ENCODE measurements at regions not wholly inside any gene's neighbourhood (a gene's known extent, or its start where the extent isn't known, plus 50 kb on each side); places are given as distances from the start of the nearest gene placed in this dataset.

DNA sequence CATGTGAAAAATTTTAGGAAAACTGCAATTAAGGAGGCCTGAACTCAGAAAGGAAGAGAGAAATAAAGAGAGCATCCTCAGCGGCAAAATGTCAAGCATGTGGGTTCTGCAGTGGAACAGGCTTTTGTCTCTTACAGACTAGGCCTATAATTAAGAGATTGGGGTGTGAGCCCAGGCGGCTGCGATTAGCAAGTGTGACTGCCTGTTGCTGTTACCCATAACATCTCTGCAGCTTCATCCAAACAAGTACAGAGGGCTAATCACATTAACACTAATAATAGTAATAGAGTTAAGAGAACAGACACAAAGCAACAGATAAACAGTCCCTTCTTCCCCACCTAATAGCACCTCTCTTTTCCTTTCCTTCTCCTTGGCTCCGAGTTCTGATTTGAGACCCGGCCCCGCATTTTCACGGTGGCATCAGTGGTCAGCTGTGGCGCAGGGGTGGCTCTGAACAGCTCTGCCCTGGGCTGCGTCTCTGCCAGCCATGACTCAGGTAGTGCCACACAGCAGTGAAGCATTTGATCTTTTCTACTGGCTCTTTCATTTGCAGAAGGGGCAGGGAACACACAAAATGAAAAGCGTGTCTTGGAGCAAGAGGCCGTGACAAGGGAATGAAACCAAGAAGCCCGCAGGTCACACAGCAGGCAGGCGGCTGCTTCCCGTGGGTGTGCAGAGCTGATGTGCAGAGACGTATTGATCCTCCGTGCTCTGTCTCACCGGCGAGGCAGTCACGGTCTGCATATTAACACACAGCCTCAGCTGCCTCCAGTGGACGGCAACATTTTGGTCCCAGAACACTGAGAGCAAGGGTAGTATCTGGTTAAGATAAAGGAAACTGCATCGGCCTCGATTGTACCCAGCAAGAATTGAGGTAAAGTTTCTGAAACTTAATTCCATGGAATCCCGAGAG is 103.1 kb downstream of the KLF6 start:
- no peak overlapping the region for H3K27ac Mint-ChIP-seq (ENCODE audit: unreplicated experiment)
- no peak for DNase-seq (ENCODE audit: low spot score)
- H3K9me3 Mint-ChIP-seq (ENCODE audit: unreplicated experiment), result no peaks in the 10 kb centered on the region
- TF ChIP-seq, protein P1, sequence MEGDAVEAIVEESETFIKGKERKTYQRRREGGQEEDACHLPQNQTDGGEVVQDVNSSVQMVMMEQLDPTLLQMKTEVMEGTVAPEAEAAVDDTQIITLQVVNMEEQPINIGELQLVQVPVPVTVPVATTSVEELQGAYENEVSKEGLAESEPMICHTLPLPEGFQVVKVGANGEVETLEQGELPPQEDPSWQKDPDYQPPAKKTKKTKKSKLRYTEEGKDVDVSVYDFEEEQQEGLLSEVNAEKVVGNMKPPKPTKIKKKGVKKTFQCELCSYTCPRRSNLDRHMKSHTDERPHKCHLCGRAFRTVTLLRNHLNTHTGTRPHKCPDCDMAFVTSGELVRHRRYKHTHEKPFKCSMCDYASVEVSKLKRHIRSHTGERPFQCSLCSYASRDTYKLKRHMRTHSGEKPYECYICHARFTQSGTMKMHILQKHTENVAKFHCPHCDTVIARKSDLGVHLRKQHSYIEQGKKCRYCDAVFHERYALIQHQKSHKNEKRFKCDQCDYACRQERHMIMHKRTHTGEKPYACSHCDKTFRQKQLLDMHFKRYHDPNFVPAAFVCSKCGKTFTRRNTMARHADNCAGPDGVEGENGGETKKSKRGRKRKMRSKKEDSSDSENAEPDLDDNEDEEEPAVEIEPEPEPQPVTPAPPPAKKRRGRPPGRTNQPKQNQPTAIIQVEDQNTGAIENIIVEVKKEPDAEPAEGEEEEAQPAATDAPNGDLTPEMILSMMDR (IDR thresholded peaks at IDR 0.05; ENCODE audit: unreplicated experiment), result no peak
- H3K4me1 Mint-ChIP-seq (ENCODE audit: unreplicated experiment), result no peaks in the 10 kb centered on the region
- H3K4me3 Mint-ChIP-seq (ENCODE audit: unreplicated experiment), result no peak overlapping the region
- H3K36me3 Mint-ChIP-seq (ENCODE audit: low read depth, unreplicated experiment), result no peaks in the 10 kb centered on the region
- H3K27me3 Mint-ChIP-seq (ENCODE audit: unreplicated experiment), result peaks cover 4% of the 10 kb centered on the region

DNA sequence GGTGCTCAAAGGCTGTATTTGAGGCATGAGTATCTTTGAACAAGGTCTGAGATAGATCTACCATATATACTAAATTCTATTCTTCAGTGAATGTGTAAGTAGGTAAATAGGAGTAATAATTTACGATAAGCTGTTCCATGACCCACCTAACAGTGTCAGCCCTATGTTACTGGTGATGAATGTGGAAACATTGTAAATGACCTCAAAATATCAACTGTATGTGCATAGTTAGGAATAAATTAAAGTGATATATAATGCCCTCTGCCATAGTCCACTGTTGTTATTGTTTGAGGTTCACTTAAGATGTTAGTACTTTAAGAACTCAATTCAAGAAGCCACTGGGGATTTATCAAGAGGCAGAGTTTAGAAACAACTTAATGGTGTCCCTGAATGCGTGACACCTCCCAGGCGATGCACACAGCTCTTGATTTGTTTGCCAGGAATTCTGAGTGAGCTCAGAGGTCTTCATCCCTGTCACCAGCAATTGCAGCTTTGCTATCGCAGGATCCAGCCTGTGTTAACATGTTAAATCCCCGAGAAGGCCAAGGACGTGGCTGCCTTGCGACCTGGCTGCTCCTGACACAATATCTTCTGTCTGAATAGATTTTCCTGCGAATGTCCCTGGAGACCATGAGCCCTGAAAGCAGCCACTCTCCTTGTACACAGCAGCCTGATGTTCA is 104.9 kb downstream of the KLF6 start:
- Mint-ChIP-seq H3K4me3 (ENCODE audit: unreplicated experiment) (no peak overlapping the region), H3K36me3 (ENCODE audit: low read depth, unreplicated experiment) (no peaks in the 10 kb centered on the region), H3K27ac (ENCODE audit: unreplicated experiment) (no peak overlapping the region), H3K9me3 (ENCODE audit: unreplicated experiment) (no peaks in the 10 kb centered on the region), H3K27me3 (ENCODE audit: unreplicated experiment) (peaks cover 4% of the 10 kb centered on the region), H3K4me1 (ENCODE audit: unreplicated experiment) (no peaks in the 10 kb centered on the region)
- TF ChIP-seq, protein P1 (IDR thresholded peaks at IDR 0.05; ENCODE audit: unreplicated experiment), result no peak
- no peak for DNase-seq (ENCODE audit: low spot score)

DNA sequence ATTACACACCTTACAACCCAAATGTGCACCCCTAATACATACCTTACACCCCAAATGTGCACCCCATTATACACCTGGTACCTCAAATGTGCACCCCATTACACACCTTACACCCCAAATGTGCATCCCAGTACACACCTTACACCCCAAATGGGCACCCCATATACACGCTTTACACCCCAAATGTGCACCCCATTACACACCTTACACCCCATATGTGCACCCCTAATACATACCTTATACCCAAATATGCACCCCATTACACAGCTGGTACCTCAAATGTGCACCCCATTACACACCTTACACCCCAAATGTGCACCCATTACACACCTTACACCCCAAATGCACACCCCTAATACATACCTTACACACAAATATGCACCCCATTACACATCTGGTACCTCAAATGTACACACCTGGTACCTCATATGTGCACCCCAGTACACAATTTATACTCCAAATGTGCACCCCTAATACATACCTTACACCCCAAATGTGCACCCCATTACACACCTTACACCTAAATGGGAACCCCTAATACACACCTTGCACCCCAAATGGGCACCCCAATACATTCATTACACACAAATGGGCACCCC is 106.3 kb downstream of the KLF6 start:
- Mint-ChIP-seq H3K4me3 (ENCODE audit: unreplicated experiment) (no peak overlapping the region), H3K36me3 (ENCODE audit: low read depth, unreplicated experiment) (no peaks in the 10 kb centered on the region), H3K27ac (ENCODE audit: unreplicated experiment) (no peak overlapping the region), H3K9me3 (ENCODE audit: unreplicated experiment) (no peaks in the 10 kb centered on the region), H3K4me1 (ENCODE audit: unreplicated experiment) (no peaks in the 10 kb centered on the region), H3K27me3 (ENCODE audit: unreplicated experiment) (peaks cover 2% of the 10 kb centered on the region)
- TF ChIP-seq, protein P1 (IDR thresholded peaks at IDR 0.05; ENCODE audit: unreplicated experiment), result no peak
- DNase-seq (ENCODE audit: low spot score), result no peak

DNA sequence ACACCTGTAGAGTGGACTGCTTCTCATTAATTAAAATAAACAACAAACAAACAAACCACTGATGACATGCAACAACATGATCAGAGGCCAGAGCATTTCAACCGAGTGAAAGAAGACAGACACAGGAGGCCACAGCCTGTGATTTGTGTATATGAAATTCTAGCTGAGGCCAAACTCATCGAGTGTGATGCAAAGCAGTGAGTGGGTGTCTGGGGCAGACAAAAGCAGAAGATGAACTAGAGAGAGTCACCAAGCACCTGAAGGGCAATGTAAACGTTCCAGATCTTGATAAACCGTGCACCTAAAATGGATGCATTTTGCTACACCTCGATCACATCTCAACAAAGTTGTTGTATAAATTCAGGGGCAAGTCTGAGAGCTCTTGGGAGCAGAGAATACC is 108.4 kb downstream of the KLF6 start:
- no peaks in the 10 kb centered on the region for H3K36me3 Mint-ChIP-seq (ENCODE audit: low read depth, unreplicated experiment)
- TF ChIP-seq, protein P1 (IDR thresholded peaks at IDR 0.05; ENCODE audit: unreplicated experiment), result no peak
- H3K27me3 Mint-ChIP-seq (ENCODE audit: unreplicated experiment), result peaks cover 2% of the 10 kb centered on the region
- H3K4me1 Mint-ChIP-seq (ENCODE audit: unreplicated experiment), result no peaks in the 10 kb centered on the region
- no peak overlapping the region for H3K4me3 Mint-ChIP-seq (ENCODE audit: unreplicated experiment)
- H3K9me3 Mint-ChIP-seq (ENCODE audit: unreplicated experiment), result no peaks in the 10 kb centered on the region
- DNase-seq (ENCODE audit: low spot score), result no peak
- no peak overlapping the region for H3K27ac Mint-ChIP-seq (ENCODE audit: unreplicated experiment)

All from endothelial cell (in vitro differentiated cells).